PC-3 (cell line): ENCODE measurements at regions not wholly inside any gene's neighbourhood (a gene's known extent, or its start where the extent isn't known, plus 50 kb on each side); places are given as distances from the start of the nearest gene placed in this dataset.

Experiments
- ATAC-seq: fragments of 200-7000 bp; cut with Tn5 transposase; 2 replicates; pipeline ENCODE4 v1.9.1; 2020; ENCODE audit warnings: mild to moderate bottlenecking, moderate library complexity
- BruUV-seq: library from RNA; stranded (reverse); fragments of 400-500 nt; replicated peaks from 2 replicates; lab custom pipeline; 2021; lab: Mats Ljungman, UMichigan
- CTCF ChIA-PET: fragments of 300-600 bp; sonication (Branson Sonifier 250); formaldehyde crosslinking; loops from one replicate; lab custom pipeline; 2022; ENCODE audit warnings: antibody characterized with exemption; lab: Charles Lee
- POLR2A ChIA-PET: fragments of 300-600 bp; sonication (Branson Sonifier 250); formaldehyde crosslinking; loops from one replicate; lab custom pipeline; 2022; ENCODE audit warnings: antibody characterized with exemption; ENCODE audit not compliant: unreplicated experiment; lab: Charles Lee
- DNase-seq: peaks from one replicate; pipeline ENCODE4 v3.0.0-alpha.2; 2015
- H2AFZ ChIP-seq: fragments of 300-600 bp; sonication (generic); 2 replicates; pipeline ENCODE4 v1.6.0; 2016; ENCODE audit warnings: antibody characterized with exemption, low read length
- H3F3A ChIP-seq: fragments of 300-600 bp; sonication (generic); one replicate; pipeline ENCODE4 v1.6.0; 2017; ENCODE audit warnings: antibody characterized with exemption, low read length, control low read depth, mild to moderate bottlenecking; ENCODE audit not compliant: unreplicated experiment
- H3K27ac ChIP-seq: fragments of 300-600 bp; sonication (generic); 2 replicates; pipeline ENCODE4 v1.5.1; 2016; ENCODE audit warnings: mild to moderate bottlenecking, low read length
- H3K27me3 ChIP-seq: fragments of 300-600 bp; sonication (generic); 2 replicates; pipeline ENCODE4 v1.6.1; 2016; ENCODE audit warnings: low read length, mixed read lengths
- H3K36me3 ChIP-seq: fragments of 300-600 bp; sonication (generic); 2 replicates; pipeline ENCODE4 v1.6.1; 2016; ENCODE audit warnings: low read depth, mixed run types, low read length, mixed read lengths
- H3K4me1 ChIP-seq: fragments of 300-600 bp; sonication (generic); 2 replicates; pipeline ENCODE4 v1.5.1; 2016; ENCODE audit warnings: low read length; ENCODE audit not compliant: insufficient read depth
- H3K4me2 ChIP-seq: fragments of 300-600 bp; sonication (generic); 2 replicates; pipeline ENCODE4 v1.6.0; 2016; ENCODE audit warnings: low read length
- H3K4me3 ChIP-seq: fragments of 300-600 bp; sonication (generic); 2 replicates; pipeline ENCODE4 v1.5.1; 2016; ENCODE audit warnings: mild to moderate bottlenecking, low read length, mixed read lengths
- H3K79me2 ChIP-seq: fragments of 300-600 bp; sonication (generic); 2 replicates; pipeline ENCODE4 v1.6.1; 2017; ENCODE audit warnings: low read length, mixed read lengths
- H3K9ac ChIP-seq: fragments of 300-600 bp; sonication (generic); 2 replicates; pipeline ENCODE4 v1.6.0; 2016; ENCODE audit warnings: mild to moderate bottlenecking, low read length
- H3K9me2 ChIP-seq: fragments of 300-600 bp; sonication (generic); replicated peaks from 2 replicates; pipeline ENCODE4 v1.6.1; 2016; ENCODE audit warnings: mixed run types, low read length, mixed read lengths
- H3K9me3 ChIP-seq: fragments of 300-600 bp; sonication (generic); 2 replicates; pipeline ENCODE4 v1.6.1; 2016; ENCODE audit warnings: low read length, mixed read lengths
- H4K20me1 ChIP-seq: fragments of 300-600 bp; sonication (generic); 2 replicates; pipeline ENCODE4 v1.6.1; 2016; ENCODE audit warnings: low read length, mixed read lengths
- CTCF ChIP-seq: fragments of 300-600 bp; sonication (generic); conservative IDR thresholded peaks from 2 replicates; pipeline ENCODE4 v1.5.1; 2017; ENCODE audit warnings: antibody characterized with exemption, low read depth, mild to moderate bottlenecking, low read length
- EZH2 ChIP-seq: fragments of 300-600 bp; sonication (generic); IDR thresholded peaks from one replicate; pipeline ENCODE4 v1.6.1; 2017; ENCODE audit warnings: antibody characterized with exemption, mild to moderate bottlenecking, low read length; ENCODE audit not compliant: unreplicated experiment
- EZH2phosphoT487 ChIP-seq: fragments of 300-600 bp; sonication (generic); IDR thresholded peaks from 2 replicates; pipeline ENCODE4 v1.6.1; 2018; ENCODE audit warnings: mild to moderate bottlenecking, antibody characterized with exemption, low read length, borderline replicate concordance
- intact Hi-C: fragments of 100-400 bp; cut with micrococcal nuclease; formaldehyde crosslinking; loops from 2 replicates; pipeline ENCODE4 v1.9.0; 2023

GRCh38 chr11:23893126-23893525, 603.7 kb upstream of the LUZP2 start:
- Histone ChIP-seq H3K9me3 (no peaks in the 10 kb centered on the region), H3K27ac (no peak overlapping the region), H3K9me2 (no peaks in the 10 kb centered on the region), H3K9ac (no peak overlapping the region), H3F3A (no peaks in the 10 kb centered on the region), H3K27me3 (no peaks in the 10 kb centered on the region), H3K4me2 (no peak overlapping the region), H2AFZ (no peak overlapping the region), H3K4me1 (no peaks in the 10 kb centered on the region), H3K4me3 (no peak overlapping the region), H3K79me2 (no peaks in the 10 kb centered on the region), H3K36me3 (no peaks in the 10 kb centered on the region), H4K20me1 (no peaks in the 10 kb centered on the region)
- intact Hi-C loops: no loop called here
- ATAC-seq (no peak), DNase-seq (no peak)
- CTCF ChIA-PET: no interaction called here
- TF ChIP-seq EZH2 (no peak), EZH2phosphoT487 (no peak), CTCF (no peak)
- BruUV-seq: no TSS peak
- POLR2A ChIA-PET: no interaction called here

GRCh38 chr11:23897453-23898286, 599.2 kb upstream of the LUZP2 start:
- no peaks in the 10 kb centered on the region for H3K27me3 ChIP-seq
- no peaks in the 10 kb centered on the region for H3K79me2 ChIP-seq
- no peak overlapping the region for H3K4me2 ChIP-seq
- H2AFZ ChIP-seq: no peak overlapping the region
- H3K9me2 ChIP-seq: no peaks in the 10 kb centered on the region
- H4K20me1 ChIP-seq: no peaks in the 10 kb centered on the region
- no peaks in the 10 kb centered on the region for H3K36me3 ChIP-seq
- POLR2A ChIA-PET: no interaction called here
- H3K4me1 ChIP-seq: no peaks in the 10 kb centered on the region
- H3K4me3 ChIP-seq: no peak overlapping the region
- CTCF ChIA-PET: no interaction called here
- DNase-seq (peak; percentile 1), ATAC-seq (no peak)
- H3F3A ChIP-seq: no peaks in the 10 kb centered on the region
- H3K9me3 ChIP-seq: no peaks in the 10 kb centered on the region
- TF ChIP-seq EZH2phosphoT487 (no peak), CTCF (no peak), EZH2 (no peak)
- BruUV-seq: no TSS peak
- H3K9ac ChIP-seq: no peak overlapping the region
- H3K27ac ChIP-seq: no peak overlapping the region
- intact Hi-C loops: no loop called here
